IPS-18a (cell line): ENCODE measurements at regions not wholly inside any gene's neighbourhood (a gene's known extent, or its start where the extent isn't known, plus 50 kb on each side); places are given as distances from the start of the nearest gene placed in this dataset.
"Not testable (repeated sequence)": the region's sequence is repeated elsewhere in the genome, so short reads cannot be mapped to it uniquely, and the experiment has no call there.

Source experiments
- H3K27ac ChIP-seq: one replicate; pipeline ENCODE4 v1.5.1; 2013; ENCODE audit warnings: low read length
- H3K27me3 ChIP-seq: one replicate; pipeline ENCODE4 v1.6.1; 2013; ENCODE audit warnings: mild to moderate bottlenecking, low read length; ENCODE audit not compliant: control insufficient read depth, insufficient read depth
- H3K36me3 ChIP-seq: one replicate; pipeline ENCODE4 v1.6.1; 2013; ENCODE audit warnings: low read depth, low read length; ENCODE audit not compliant: control insufficient read depth
- H3K4me1 ChIP-seq: one replicate; pipeline ENCODE4 v1.6.1; 2013; ENCODE audit warnings: low read depth, low read length; ENCODE audit not compliant: control insufficient read depth
- H3K4me3 ChIP-seq: one replicate; pipeline ENCODE4 v1.5.1; 2013; ENCODE audit warnings: low read length
- H3K9ac ChIP-seq: one replicate; pipeline ENCODE4 v1.6.1; 2013; ENCODE audit warnings: mild to moderate bottlenecking, low read length, moderate library complexity
- H3K9me3 ChIP-seq: one replicate; pipeline ENCODE4 v1.6.1; 2013; ENCODE audit warnings: low read depth, low read length; ENCODE audit not compliant: control insufficient read depth

DNA sequence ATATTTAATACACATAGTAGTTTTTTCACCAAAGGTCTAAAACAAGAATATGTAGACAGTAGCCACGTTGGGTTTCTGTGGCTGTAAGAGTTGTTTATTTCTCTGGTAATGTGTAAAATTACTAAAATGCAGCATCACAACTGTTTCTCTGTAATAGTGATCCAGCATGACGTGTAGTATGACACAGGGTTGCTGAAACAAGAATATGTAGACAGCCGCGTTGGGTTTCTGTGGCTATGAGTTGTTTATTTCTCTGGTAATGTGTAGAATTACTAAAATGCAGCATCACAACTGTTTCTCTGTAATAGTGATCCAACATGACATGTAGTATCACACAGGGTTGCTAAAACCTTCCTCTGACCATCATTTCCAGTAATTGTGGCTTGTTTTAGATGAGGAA is 153.6 kb upstream of the ZNF717 start:
- no peaks in the 10 kb centered on the region for H3K9me3 ChIP-seq
- H3K27me3 ChIP-seq = no peaks in the 10 kb centered on the region
- no peaks in the 10 kb centered on the region for H3K4me1 ChIP-seq
- no peak overlapping the region for H3K27ac ChIP-seq
- no peaks in the 10 kb centered on the region for H3K36me3 ChIP-seq
- no peak overlapping the region for H3K9ac ChIP-seq
- no peak overlapping the region for H3K4me3 ChIP-seq

DNA sequence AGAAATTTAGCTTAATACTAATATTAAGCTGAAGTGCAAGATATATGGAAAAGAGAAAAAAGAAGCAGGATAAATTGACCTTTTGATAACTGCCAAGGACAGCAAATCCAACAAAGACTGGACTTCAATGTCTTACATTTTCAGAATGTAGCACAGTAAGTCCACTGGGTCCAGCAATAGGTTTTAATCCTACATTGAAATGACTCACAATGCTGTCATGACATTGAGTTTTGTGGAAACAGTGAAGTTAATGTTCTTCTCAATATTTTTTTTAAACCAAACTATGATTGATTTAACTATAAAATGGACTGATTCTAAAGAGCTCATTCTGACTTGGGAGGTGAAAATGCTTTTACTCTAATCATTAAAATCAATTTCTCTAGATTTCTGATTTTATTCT is 166.6 kb upstream of the ZNF717 start:
- H3K9ac ChIP-seq = no peak overlapping the region
- H3K9me3 ChIP-seq = no peaks in the 10 kb centered on the region
- no peak overlapping the region for H3K27ac ChIP-seq
- no peaks in the 10 kb centered on the region for H3K27me3 ChIP-seq
- no peaks in the 10 kb centered on the region for H3K4me1 ChIP-seq
- H3K36me3 ChIP-seq = no peaks in the 10 kb centered on the region
- H3K4me3 ChIP-seq = no peak overlapping the region

DNA sequence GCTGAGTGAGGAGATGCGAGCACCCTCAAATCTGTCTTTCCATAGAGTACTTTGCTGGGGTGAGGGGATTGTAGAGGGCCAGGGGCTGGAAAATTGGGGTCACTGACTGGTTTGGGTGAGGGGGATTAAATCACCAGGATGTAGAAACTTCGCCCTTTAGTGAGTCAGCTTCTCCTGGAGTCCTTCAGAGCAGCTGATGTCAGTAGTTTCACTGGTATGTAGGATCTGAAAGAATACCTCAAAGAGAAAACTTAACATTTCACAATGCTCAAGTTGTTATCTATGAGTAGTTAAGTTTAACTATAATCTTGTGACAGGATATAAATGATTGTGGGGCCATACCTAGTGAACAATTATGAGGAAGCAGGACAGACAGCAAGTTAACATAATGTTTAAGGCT is 174.7 kb upstream of the ZNF717 start:
- peaks cover 12% of the 10 kb centered on the region for H3K9me3 ChIP-seq
- not testable (repeated sequence) for H3K9ac ChIP-seq, H3K27me3 ChIP-seq, H3K4me3 ChIP-seq, H3K27ac ChIP-seq, H3K36me3 ChIP-seq, H3K4me1 ChIP-seq

DNA sequence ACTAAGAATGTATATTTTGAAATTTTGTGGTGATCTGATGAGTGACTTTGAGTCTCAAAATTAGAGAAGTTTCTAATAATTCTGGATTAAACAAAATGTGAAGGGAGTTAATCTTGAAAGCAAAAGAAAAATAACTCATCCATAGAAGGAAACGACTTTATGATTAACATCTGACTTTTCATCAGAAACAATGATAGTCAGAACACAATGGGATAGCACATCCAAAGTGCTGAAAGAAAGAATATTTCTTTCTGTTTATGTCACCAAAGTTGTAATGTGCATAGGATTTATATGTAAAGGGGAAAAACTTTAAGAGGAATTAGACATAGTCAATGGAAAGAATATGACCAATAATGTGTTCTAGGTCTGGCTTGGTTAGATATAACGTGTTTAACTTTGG is 176.7 kb upstream of the ZNF717 start:
- H3K4me1 ChIP-seq, H3K9ac ChIP-seq, H3K27ac ChIP-seq, H3K27me3 ChIP-seq, H3K36me3 ChIP-seq, H3K4me3 ChIP-seq: not testable (repeated sequence)
- H3K9me3 ChIP-seq = peaks cover 12% of the 10 kb centered on the region

DNA sequence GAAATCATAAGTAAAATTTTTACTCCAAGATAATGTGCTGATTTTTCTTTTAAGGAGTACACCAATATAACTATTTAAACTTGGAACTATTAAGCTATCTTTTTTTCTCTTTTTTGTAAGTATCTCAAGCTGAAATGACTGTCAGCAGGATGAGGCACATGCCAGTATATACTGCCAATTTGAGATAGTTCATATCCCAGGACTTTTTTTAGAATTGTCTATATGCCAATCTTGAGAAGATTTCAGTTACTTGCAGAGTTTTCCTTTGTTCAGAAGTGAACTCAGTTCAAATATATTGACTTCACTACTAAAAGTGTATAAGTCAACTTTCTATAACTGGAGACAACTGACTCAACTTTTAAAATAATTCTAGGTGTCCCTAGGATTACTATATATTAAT is 181.7 kb upstream of the ZNF717 start:
- H3K4me3 ChIP-seq = no peak overlapping the region
- H3K36me3 ChIP-seq = no peaks in the 10 kb centered on the region
- H3K27ac ChIP-seq = no peak overlapping the region
- H3K4me1 ChIP-seq = no peaks in the 10 kb centered on the region
- peaks cover 8% of the 10 kb centered on the region for H3K9me3 ChIP-seq
- H3K9ac ChIP-seq = no peak overlapping the region
- no peaks in the 10 kb centered on the region for H3K27me3 ChIP-seq

DNA sequence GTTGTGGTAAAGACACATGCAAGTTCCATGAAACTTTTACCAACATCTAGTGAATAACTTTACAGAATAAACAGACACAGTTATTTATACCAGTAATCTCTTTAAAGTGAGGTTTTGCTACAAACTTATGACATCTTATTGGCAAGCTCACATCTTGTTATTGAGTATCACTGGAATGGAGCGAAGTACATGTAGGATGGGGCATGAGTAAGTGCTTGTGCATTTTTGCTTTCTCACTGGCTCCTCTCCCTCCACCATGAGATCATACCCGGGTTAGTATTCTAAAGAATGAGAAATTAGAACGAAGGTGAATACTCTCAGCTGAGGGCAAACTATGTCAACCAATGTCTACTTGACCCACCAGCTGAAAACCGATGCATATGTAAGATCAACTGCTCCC is 193.3 kb upstream of the ZNF717 start:
- no peaks in the 10 kb centered on the region for H3K36me3 ChIP-seq
- H3K9me3 ChIP-seq = no peaks in the 10 kb centered on the region
- H3K9ac ChIP-seq = no peak overlapping the region
- no peak overlapping the region for H3K27ac ChIP-seq
- H3K4me1 ChIP-seq = no peaks in the 10 kb centered on the region
- no peaks in the 10 kb centered on the region for H3K27me3 ChIP-seq
- no peak overlapping the region for H3K4me3 ChIP-seq

DNA sequence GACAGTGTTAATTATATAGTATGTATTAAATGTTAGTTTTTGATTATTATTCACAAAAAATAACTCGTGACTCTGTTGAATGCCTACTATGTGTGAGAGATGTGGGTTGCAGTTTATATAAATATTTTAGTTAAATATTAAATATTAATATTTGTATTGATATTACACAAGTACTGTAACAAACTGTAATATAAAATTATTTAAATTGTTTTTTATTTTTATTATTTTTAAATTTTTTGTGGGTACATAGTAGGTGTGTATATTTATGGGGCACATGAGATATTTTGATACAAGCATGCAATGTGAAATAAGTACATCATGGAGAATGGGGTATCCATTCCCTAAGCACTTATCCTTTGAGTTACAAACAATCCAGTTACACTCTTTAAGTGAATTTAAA is 196.1 kb upstream of the ZNF717 start:
- no peaks in the 10 kb centered on the region for H3K36me3 ChIP-seq
- H3K27me3 ChIP-seq = no peaks in the 10 kb centered on the region
- H3K9ac ChIP-seq = no peak overlapping the region
- H3K27ac ChIP-seq = no peak overlapping the region
- H3K4me1 ChIP-seq = no peaks in the 10 kb centered on the region
- no peak overlapping the region for H3K4me3 ChIP-seq
- no peaks in the 10 kb centered on the region for H3K9me3 ChIP-seq

DNA sequence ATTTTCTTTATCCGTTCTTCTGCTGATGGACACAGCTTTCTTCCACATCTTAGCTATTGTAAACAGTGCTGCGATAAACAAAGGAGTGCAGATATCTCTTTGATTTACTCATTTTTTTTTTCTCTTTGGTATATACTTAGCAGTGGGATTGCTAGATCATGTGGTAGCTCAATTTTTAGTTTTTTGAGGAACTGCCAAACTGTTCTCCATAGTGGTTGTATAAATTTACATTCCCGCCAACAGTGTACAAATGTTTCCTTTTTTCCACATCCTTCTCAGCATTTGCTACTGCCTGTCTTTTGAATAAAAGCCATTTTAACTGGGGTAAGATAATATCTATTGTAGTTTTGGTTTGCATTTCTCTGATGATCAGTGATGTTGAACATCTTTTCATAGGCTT is 196.8 kb upstream of the ZNF717 start:
- no peak overlapping the region for H3K4me3 ChIP-seq
- no peak overlapping the region for H3K27ac ChIP-seq

DNA sequence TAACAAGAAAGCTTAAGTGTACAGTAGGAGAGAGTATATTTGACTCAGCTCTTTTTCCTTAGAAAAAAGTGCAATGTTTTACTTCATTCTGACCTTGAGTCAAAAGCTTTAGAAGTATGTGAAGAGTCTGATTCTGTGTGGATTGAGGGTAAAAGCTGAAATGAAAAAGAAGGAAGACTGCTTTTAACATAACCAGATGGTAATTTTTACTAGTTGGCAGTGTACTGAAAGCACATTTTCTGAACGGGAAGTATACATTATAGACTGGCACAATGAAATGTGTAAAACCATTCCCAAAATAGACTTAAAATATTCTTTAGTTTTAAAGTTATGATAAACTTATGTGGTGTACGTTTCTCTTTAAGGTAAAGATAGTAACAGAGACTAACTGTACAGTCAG is 197.8 kb upstream of the ZNF717 start:
- H3K9me3 ChIP-seq = no peaks in the 10 kb centered on the region

More for the DNA sequence above, 196.8 kb upstream of the ZNF717 start:
- H3K27me3 ChIP-seq = no peaks in the 10 kb centered on the region
- H3K9me3 ChIP-seq = no peaks in the 10 kb centered on the region
- H3K9ac ChIP-seq = no peak overlapping the region
- H3K4me1 ChIP-seq = no peaks in the 10 kb centered on the region
- no peaks in the 10 kb centered on the region for H3K36me3 ChIP-seq

DNA sequence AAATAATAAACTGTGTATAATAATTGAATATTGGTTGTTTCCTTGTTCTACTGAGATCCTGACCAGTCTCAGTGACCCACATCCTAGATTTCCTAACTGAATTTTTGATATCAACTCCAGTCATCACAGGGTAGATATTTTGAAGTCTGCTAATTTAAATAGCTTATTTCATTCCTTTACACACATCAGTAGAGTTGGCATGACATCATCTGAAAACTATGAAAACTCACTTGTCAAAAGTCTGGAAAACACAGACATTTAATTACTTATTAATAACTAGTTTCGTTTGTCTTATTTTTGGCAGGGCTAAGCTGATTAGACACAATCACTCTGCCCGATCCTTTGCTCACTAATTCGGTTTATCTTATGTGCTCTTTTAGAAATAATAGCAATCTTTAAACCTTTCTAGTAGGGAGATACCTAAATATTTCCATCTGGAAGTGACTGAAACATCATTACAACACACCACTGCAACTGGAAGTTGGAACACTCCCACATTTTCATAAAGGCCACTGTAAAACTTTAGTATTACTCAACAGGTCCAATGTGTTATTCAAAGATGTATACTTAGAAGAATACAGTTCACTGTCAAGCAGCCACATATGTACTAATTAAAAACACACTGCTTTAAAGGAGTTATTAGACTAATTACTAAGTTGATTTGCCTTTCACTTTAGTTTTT is 198.4 kb upstream of the ZNF717 start:
- Histone ChIP-seq H3K4me1 (no peaks in the 10 kb centered on the region), H3K36me3 (no peaks in the 10 kb centered on the region), H3K27ac (no peak overlapping the region), H3K9ac (no peak overlapping the region), H3K4me3 (no peak overlapping the region), H3K9me3 (no peaks in the 10 kb centered on the region), H3K27me3 (no peaks in the 10 kb centered on the region)

More for the DNA sequence above, 197.8 kb upstream of the ZNF717 start:
- Histone ChIP-seq H3K27me3 (no peaks in the 10 kb centered on the region), H3K4me1 (no peaks in the 10 kb centered on the region), H3K4me3 (no peak overlapping the region), H3K27ac (no peak overlapping the region), H3K9ac (no peak overlapping the region), H3K36me3 (no peaks in the 10 kb centered on the region)

DNA sequence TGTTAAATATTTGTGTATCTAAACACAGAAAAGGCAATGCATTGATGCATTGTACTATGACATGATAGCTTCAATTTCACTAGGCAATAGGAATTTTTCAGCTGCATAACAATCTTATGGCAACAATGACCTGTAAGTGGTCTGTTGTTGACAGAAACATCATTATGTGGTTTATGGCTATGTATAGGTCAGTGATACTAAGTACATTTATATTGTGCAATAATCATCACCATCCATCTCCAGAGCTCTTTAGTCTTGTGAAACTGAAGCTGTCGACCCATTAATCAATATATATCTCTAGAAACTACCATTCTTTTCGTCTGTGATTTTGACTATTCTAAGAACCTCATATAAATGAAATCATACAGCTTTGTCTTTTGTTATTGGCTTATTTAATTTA is 200.1 kb upstream of the ZNF717 start:
- no peak overlapping the region for H3K9ac ChIP-seq
- no peaks in the 10 kb centered on the region for H3K27me3 ChIP-seq
- no peaks in the 10 kb centered on the region for H3K4me1 ChIP-seq
- H3K9me3 ChIP-seq = peaks cover 2% of the 10 kb centered on the region
- H3K4me3 ChIP-seq = no peak overlapping the region
- H3K36me3 ChIP-seq = no peaks in the 10 kb centered on the region
- no peak overlapping the region for H3K27ac ChIP-seq

DNA sequence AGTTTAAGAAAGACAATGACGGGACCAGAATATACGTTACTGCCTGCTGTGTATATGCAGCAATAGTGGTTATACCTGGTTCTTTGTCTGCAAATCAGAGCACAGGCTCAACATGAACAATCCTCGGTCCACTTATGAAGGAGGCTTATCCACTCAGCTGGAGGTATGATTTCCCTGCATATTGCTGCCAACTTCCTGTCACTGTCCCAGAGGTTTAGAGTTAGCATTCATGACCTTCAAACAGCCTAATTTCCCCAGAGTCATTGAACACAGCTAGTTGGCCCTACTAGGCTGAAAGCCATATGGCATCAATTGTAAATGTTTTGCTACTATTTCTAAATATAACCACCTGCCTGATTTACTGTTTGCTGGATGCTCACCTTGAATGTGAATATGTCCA is 224.9 kb upstream of the ZNF717 start:
- Histone ChIP-seq H3K27me3 (no peaks in the 10 kb centered on the region), H3K36me3 (no peaks in the 10 kb centered on the region), H3K27ac (no peak overlapping the region), H3K4me3 (no peak overlapping the region), H3K9ac (no peak overlapping the region), H3K4me1 (no peaks in the 10 kb centered on the region), H3K9me3 (no peaks in the 10 kb centered on the region)
